A673 (cell line): ENCODE measurements at regions not wholly inside any gene's neighbourhood (a gene's known extent, or its start where the extent isn't known, plus 50 kb on each side); places are given as distances from the start of the nearest gene placed in this dataset.

Source experiments
- CTCF ChIP-seq: fragments of 300-800, 200-600 bp; sonication (generic); conservative IDR thresholded peaks from 2 replicates; pipeline ENCODE4 v1.5.1; 2017; ENCODE audit warnings: low read depth, mild to moderate bottlenecking, antibody characterized with exemption, low read length, moderate library complexity, mixed read lengths
- EZH2 ChIP-seq: fragments of 200-600 bp; sonication (generic); IDR thresholded peaks from 2 replicates; pipeline ENCODE4 v1.6.1; 2017; ENCODE audit warnings: borderline replicate concordance, low read depth, mild to moderate bottlenecking, mixed read lengths, antibody characterized with exemption, low read length; ENCODE audit not compliant: poor library complexity, severe bottlenecking

GRCh38 chr15:35215093-35215492 is 130.0 kb upstream of the NANOGP8 start:
- no peak for TF ChIP-seq CTCF
- TF ChIP-seq EZH2 = no peak
